SW480 (cell line): ENCODE measurements at regions not wholly inside any gene's neighbourhood (a gene's known extent, or its start where the extent isn't known, plus 50 kb on each side); places are given as distances from the start of the nearest gene placed in this dataset.
"Not testable (repeated sequence)": the region's sequence is repeated elsewhere in the genome, so short reads cannot be mapped to it uniquely, and the experiment has no call there.

Experiments used
- DNase-seq: peaks from one replicate; pipeline ENCODE4 v3.0.0-alpha.2; 2016; ENCODE audit warnings: low spot score

DNA sequence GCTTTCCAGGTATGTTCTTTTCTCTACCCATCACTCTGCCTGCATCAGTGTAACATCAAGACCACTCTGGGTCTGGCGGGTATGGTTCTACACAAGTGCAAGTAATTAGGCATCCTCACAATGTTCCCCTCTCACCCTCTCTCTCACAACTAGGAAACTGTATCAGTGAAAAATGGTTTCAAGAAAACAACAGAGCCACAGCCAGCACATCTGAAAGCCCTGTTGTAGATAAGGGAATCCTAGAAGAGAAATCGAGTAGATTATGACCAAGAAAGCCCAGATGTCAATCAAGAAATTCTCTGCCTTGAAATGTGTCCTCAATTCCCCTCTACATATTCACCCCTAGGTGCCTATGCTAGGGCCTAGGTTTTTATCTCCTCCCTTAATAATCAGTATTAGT lies 281.3 kb upstream of the ANKRD50 start:
- no peak for DNase-seq

DNA sequence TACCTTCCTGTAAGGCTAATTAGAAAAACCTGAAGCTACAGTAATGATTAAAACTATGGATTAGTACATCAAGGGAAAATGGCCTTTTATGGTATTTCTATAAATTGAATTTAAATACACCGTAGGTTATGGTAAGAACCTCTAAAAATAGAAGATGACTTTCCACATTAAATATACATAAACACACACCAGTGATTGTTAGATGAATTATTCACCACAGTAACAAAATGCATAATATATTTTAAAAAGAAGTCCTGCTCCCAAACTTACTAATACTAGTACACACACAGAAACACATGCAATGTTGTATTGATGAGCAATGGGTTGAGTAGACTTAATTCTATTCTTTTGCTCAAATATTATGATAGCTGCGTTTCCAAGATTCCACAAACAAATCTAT lies 277.9 kb upstream of the ANKRD50 start:
- no peak for DNase-seq

DNA sequence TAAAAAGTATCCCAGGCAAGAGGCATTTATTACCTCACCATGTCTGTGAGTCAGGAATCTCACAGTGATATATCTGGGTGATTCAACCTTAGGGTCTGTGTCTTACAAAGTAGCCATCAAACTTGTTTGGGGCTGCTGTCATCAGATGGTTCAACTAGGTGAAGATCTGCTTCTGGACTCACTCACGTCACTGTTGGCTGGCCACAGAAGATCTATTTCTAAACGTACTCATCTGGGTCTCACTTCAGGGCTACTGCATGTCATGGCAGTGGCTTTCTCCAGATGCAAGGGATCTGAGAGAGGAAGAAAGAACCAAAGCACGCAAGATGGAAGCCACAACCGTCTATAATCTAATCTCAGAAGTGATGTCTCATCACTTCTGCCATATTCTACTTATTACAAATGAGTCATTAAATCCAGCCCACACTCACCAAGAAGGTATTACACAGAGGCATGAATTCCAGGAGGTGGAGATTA lies 267.8 kb upstream of the ANKRD50 start:
- no peak for DNase-seq

DNA sequence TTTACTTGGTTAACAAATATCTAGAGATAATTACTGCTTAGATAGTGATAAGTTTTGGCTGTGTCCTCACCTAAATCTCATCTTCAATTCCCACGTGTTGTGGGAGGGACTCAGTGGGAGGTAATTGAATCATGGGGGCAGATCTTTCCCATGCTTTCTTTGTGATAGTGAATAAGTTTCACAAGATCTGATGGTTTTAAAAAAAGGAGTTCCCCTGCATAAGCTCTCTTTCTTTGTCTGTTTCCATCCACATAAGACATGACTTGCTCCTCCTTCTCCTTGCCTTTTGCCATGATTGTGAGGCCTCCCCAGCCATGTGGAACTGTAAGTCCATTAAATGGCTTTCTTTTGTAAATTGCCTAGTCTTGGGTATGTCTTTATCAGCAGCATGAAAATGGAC lies 266.0 kb upstream of the ANKRD50 start:
- not testable (repeated sequence) for DNase-seq

DNA sequence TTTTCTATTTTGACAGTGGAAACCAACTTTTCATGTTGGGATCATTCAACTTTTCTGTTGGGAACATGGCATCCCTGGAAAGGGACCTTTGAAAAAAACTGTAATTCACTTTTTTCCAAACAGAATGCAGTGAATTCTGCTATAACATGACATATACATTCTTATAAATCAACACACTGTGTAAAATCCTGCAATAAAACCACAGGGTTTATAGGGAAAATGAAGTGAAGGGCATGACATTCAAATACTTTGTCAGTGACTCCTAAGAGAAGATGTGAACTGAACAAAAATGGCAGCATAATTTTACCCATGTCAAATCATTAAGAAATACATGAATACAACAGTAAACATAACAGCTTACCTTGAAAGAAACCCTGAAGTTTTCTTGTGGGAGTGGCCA lies 264.5 kb upstream of the ANKRD50 start:
- no peak for DNase-seq

DNA sequence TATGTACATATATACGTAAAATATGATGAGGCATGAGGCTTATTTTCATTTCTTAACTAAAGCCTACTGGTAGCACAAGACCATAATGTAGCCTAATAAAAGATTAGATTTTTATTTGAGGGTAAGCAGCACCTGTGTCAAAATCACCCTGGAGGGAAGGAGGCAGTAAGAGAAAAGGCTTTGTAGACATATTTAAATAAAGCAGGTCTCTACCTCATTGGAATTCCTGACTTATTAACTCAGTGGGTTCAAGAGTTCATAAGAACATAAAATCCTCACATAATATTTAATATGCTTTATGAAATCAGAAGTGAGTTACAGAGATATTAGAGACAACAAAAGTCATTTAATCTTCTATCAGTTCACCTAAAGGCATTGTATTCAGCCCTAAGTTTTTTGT lies 261.6 kb upstream of the ANKRD50 start:
- DNase-seq: no peak

DNA sequence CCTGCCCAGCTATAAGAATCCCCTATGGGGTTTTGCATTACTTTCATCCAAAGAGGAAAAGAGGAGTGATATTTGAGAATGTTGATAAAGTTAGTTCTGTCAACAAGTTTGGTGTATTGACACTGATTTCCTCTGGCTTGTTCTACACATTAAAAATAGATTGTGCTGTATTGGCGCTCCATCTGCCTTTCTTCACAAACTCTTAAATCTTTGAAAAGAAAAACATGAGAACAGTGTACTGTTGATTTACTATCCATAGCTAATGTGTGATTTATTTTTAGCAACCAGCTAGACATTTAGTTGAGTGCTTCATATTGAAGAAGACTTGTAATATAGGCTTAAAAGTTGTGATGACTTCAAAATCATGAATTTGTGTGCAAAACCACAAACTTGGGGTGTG lies 261.2 kb upstream of the ANKRD50 start:
- no peak for DNase-seq

DNA sequence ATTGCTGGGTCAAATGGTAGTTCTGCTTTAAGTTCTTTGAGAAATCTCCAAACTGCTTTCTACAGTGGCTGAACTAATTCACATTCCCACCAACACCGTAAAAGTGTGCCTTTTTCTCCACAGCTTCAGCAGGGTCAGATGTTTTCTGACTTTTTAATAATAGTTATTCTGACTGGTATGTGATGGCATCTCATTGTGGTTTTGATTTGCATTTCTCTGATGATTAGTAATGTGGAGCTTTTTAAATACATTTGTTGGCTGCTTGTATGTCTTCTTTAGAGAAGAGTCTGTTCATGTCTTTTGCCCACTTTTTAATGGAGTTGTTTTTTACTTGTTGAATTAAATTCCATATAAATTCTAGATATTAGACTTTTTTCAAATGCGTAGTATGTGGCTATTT lies 257.5 kb upstream of the ANKRD50 start:
- no peak for DNase-seq

DNA sequence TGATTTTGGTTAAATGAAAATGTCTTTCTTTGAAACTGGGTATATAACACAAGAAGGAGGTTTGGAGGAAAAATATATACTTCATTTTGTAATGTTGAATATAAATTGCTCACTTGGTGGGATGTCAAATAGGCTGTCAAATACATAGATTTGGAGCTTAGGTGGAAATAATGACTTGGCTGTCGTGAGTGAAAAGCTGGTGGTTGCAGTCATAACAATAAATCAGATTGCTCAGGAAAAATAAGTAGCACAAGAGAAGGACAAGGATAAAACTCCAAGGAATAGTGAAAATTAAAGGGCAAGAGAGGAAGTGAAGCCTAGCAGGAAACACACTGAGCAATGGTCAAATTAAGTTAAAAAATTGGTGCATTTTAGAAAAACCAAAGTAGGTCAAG lies 253.0 kb upstream of the ANKRD50 start:
- no peak for DNase-seq

DNA sequence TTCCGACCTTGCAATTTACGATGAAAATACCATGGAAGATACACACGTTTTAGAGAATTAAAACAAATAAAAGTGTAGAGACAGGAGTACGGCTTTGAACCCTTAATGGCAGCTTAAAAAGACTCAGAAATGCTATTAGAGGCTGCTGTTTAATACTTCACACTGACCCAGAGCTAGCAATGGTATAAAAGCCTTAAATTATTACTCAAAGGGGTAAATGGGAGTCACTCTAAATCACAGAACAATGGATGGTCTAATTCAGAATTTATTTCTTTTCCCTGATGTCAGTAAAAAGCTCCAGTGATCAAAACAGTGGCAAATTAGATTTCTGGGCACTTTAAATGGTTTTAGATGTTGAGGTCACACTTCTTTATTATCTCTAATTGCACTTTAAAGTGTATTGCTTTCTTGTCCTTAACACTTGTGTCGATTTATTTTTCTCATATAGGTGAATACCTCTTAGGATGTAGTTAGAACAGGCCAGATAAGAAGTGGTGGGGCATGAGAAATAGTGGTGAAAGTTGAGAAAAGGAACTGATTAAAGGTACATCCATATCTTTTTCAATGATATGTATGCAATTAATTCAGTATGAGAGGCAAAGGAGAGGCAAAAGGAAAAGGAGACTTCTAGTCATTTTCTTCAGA lies 252.4 kb upstream of the ANKRD50 start:
- no peak for DNase-seq

DNA sequence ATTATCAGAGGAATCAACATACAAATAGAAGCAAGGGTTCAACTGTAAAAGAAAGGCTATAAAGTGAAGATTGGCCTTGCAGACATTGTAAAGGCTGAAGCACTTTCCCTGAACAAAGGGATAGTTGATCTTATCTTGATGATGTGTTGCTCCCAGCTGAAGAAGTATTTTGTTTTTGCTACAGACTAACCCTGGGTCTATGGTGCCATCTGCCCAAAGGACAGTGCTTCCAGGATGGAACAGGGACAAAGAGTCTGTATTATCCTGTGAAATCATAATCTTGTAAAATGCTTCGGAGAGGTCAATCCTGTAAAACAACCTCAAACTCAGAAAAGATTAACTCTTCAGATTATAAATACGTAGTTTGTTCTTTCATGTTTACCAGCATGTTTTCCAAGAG lies 251.7 kb upstream of the ANKRD50 start:
- no peak for DNase-seq

DNA sequence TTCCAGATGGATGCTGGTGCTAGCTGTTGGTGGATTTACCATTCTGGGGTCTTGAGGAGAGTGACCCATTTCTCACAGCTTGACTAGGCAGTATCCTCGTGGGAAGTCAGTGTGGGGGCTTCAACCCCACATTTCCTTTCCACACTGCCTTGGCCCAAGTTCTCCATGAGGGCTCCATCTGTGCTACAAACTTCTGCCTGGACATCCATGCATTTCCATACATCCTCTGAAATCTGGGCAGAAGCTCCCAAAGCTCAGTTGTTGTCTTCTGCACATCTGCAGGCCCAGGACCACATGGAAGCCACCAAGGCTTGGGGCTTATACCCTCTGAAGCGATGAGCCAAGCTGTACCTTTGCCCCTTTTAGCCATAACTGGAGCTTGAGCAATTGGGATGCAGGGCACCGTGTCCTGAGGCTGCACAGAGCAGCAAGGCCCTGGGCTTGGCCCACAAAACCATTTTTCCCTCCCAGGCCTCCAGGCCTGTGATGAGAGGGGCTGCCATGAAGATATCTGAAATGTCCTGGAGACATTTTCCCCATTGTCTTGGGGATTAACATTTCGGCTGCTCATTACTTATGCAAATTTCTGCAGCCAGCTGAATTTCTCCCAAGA lies 248.7 kb upstream of the ANKRD50 start:
- DNase-seq: no peak

DNA sequence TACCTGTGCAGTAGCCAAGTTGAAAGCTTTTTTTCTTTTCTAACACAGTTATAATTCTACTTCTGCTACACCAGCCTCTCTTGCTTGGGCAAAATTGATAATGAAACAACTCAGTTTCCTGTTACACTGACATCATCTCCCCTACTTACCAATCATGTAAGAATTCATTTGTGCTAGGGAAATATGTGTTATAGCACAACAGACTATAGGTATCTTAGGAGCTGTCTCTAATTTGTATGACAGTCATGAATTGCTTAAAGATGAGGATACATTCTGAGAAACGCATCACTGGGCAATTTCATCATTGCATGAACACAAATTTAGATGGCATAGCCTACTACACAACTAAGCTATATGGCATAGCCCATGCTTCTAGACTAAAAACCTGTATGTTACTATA lies 246.3 kb upstream of the ANKRD50 start:
- no peak for DNase-seq

DNA sequence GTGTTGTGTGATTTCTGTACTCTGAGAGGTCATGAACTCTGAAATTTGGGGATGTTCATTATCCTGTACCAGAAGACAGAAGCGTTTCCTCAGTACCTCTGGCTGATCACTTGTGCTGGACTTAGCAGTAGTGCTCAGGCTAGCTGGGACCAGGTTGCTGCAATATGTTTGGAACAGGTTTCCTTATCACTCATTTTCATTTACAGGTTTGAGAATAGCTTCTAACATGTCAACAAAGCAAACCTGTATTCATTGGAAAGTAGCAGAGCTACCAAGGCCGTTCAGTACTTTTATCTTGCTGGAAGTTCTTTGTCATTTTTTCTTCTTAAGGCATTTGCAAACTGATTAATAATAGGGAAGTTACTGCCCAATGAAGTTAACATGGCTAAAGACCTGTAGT lies 242.9 kb upstream of the ANKRD50 start:
- no peak for DNase-seq

DNA sequence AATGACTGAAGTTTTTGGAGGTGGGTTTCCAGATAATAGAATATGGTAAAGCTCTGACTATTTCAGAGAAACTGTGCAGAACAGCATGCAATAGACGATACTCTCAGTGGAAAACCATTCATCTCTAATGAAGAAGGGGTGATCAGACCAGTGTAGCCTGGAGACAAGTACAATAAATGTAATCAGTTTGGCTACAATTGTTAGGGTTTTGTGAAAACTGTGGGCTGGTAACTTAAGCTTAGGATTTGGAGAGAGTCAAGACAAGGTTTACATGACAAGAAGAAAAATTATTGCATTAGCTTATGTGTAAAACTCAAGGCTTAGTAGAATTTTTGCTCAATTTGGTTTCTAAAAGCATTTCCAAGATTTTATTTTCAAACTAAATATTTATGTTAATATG lies 241.5 kb upstream of the ANKRD50 start:
- DNase-seq: no peak

DNA sequence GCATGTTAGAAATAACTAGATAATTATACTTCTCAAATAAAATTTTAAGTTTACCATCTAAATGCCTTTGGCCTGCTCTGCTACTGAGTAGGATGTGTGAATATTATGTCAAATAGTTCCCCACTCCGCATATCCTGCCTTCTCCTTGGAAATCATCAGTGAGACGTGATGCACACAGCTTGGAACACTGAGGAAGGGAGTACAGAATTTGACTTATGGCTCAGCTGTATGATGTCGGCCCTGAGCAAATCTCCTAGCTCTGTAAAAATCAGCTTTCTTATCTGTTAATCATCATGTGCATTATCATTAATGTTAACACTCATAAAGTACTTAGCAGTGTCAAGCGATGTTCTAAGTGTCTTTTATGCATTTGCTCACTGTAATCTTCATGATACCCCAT lies 241.0 kb upstream of the ANKRD50 start:
- DNase-seq: no peak

DNA sequence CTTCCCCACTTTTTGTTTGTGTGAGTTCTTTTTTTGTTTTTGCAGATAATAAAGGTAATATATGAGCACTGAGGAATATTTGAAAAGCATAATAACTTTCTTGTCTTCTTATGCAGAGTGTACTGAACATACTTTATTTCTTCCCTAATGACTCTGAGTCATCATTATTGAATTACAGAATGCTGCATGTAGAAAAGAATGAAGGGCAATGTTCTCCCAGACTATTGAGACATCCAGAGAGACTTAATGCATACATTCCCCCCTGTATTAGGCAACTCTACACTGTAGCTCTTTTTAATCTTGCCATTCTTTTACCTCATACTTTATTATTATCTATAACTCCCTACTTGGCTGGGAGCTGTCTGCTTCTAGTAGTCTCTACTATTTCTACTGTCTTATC lies 240.5 kb upstream of the ANKRD50 start:
- no peak for DNase-seq

DNA sequence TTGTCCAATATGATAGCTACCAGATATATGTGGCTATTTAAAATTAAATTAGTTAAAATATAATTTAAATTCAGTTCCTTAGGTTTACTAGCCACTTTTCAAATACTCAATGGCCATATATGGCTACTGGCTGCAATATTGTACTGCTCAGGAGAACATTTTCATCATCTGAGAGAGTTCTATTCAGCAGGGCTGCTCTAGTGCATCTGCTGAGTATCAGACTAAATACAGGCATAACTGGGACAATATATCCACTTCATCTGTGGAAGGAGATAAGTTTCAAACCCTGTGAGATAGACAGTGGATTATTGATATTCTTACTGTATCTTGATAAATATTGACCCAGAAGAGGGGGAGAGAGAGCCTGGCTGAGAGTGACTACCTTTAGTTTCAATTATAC lies 240.1 kb upstream of the ANKRD50 start:
- DNase-seq: no peak

DNA sequence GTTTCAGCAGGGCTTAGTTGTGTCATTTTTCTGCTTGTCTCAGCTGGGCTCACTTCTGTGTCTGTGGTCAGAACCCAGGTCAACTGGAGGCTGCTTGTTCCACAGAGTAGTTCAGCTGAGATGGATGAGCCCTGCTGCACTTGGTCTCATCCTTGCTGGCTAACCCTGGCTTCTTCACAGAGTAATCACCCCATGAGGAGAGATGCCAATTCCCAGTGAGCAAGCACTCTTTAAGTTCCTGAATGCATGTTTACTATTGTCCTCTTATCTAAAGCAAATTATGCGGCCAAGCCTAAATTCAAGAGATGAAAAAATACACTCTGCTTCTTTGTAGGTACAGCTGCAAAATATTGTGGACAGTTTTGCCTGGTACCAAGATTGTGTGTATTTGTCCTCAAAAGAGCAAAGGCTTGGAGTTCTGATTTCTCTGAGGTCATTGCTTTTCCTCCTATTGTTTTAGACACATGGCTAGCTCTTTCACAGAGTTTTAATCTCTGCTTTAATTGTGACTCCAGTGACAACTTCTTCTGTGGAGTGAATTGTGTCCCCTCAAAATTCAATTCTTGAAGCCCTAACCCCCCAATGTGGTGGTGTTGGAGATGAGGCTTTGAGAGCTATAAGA lies 236.6 kb upstream of the ANKRD50 start:
- no peak for DNase-seq

DNA sequence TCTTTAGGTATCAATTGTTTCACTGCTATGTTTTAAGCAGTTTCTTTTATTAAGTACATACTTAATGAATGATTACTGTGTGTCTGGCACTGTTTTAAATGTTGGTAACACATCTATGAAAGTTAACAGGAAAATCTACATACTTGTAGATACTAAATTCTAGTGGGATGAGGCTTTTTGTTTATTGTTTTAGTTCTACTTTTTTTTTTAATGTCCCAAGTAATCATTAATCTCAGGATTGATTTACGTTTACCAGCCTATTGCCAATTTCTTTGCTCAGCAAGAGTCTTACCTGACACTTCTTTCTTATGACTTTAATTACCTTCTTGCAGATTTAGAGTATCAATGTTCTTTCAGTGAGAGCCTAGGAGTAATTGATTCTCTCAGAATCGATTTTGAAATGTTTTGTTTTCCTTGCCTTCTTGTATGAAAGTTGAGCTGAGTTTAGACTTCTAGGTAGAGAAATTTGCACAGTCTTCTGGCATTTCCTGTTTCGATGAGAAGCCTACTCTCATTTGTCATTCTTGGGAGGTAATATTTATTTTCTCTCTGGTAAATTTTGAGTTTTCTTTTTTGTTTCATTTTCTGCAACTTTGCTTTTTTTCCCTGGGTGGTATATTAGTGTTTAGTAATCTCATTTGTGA lies 235.2 kb upstream of the ANKRD50 start:
- DNase-seq: no peak

DNA sequence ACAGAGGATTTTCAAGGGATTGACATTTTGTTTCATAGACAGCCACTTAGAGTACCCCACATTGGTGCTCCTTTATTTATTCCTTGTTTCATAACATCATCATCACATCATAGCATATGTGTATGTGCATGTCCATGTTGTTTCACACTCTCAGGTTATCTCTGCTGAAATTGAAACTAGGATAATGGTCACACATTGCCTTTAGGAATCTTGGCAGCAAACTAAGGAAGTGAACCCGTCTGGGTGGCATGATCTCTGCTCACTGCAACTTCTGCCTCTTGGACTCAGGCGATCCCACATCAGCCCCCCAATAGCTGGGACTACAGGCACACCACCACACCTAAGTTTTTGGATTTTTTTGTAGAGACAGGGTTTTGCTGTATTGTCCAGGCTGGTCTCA lies 234.2 kb upstream of the ANKRD50 start:
- no peak for DNase-seq

DNA sequence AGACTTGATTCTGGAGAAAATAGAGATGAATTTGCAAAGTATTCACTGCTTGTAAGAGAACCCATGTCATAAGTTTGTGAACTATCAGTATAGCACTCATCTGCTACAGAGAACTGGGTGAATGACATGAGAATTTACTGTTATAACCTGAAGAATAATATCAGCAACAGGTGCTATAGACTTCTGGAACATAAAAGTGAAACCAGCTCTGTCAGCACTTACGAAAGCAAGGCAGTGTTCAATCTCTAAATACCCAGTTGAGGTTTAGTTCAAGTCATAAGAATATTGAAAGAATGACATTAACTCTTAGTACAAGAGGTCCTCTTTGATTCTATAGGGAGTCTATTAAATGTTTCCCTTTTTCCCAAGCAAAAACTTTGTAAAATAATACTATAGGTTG lies 232.9 kb upstream of the ANKRD50 start:
- DNase-seq: no peak

DNA sequence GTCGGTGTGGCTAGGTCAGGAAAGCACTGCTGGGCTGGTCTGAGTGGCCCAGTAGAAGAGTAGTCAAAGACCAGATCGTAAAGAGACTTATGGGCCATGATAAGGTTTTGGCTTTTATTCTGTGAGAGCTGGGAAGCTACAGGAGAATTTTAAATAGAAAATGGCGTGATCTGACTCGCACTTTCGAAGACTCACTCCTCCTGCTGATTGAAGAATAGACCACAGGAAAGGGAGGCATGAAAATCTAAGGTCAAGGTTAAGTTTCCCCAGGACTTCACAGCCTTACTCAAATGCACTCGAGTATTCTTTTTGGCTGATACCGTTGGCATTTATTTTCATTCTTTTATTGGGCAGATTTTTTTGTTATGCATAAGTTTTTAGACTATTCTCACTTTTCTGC lies 231.4 kb upstream of the ANKRD50 start:
- DNase-seq: no peak
